NCI-H146 treated with DMSO at 0.1 percent for 48 hours (cell line): ENCODE measurements at regions not wholly inside any gene's neighbourhood (a gene's known extent, or its start where the extent isn't known, plus 50 kb on each side); places are given as distances from the start of the nearest gene placed in this dataset.
"Not testable (repeated sequence)": the region's sequence is repeated elsewhere in the genome, so short reads cannot be mapped to it uniquely, and the experiment has no call there.

ENCODE experiments used
- DNase-seq: peaks from one replicate; lab custom pipeline; 2025; ENCODE audit not compliant: unreplicated experiment; lab: John Stamatoyannopoulos, UW

DNA sequence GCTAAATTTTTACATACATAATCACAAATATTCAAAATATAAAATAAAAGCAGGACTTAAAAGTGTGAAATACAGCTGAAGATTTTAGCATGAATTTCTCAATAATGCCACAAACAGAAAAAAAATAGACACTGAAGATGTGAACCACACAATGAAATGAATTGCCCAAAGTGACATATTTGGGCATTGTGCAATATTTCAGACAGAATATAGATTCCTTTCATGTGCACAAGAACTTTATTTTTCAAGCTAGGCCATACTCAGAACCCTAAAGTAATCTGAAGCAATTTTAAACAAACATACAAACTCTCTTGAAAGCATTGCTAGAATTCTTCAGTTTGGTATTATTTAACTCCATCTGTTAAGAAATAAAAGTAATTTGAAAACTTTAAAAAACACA is 764.1 kb downstream of the STIM2 start:
- no peak for DNase-seq

- no peak for DNase-seq
Observed at GRCh38 chr4:27628609-27629008, 768.0 kb downstream of the STIM2 start.

DNA sequence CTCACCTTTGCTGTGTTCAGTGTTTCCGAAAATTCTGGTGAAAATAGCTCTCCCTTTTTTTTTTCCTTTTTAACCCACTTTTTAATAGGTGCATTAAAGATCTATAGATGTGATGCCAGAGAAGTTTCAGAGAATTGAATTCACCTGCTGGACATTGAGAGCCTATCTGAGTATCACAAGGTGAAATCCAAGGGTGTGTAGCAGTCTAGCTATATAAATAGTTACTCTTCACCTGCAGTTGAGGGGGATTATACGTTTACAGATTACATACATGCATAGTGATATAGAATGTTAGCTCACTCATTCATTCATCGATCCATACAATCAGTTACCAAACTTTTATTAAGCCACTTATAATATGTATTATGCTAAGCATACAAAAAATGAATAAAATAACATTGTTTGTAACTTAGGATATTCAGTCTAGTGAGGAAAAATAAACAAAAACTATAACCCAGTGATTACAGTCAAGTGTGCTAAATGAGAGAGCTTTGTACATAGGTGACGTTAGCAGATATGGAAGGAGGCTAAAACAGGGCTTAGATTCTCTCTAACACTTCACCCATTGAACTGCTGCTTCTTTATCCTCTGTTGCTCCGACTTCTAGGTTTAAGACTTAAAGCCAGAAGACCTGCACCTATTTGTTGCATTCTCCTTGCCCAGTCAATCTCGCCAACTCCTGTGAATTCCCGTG is 769.0 kb downstream of the STIM2 start:
- no peak for DNase-seq

DNA sequence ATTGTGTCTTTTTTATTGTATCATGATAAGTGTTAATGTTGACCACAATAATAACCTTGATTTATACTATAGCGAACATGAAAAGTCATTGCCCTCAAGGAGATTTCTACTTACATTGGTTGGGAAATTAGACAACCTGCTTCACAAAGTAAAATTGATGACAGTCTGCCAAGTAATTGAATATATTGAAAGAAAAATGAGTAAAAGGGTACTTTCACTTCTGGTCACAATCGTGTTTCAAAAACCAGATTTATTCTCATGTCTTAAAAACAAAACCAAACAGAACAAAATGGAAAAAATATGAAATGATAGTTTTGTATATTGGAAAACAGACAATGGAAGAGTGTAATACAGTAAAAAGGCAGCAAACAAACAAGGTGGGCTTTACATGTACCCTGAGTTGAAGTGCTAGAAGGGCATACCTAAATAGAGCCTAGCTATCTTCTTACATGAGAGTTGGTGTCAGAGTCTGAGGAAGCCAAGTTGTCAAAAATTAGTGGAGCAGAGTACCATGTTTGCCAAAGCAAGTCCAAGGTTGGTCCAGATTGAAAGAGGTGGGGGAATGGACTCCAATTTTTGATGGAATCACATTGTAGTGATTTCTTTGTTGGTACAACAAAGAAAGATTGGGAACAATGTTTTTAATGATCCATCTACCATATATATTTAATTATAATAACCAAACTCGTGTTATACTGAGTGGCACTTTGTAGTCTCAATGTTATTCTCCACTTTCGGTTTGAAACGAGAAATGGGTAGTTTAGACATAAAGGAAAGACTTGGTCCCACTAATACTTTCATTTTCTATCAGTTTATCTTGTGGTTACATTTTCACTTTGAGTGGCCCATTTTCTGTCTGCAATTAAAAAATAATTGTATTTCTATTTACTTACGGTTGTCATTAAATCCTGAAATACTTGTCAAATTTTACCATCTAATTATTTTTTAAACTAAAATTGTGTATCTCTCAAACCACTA is 775.6 kb downstream of the STIM2 start:
- DNase-seq, result no peak

GRCh38 chr4:27638163-27638915 is 777.7 kb downstream of the STIM2 start:
- DNase-seq, result no peak

GRCh38 chr4:27643101-27643500 is 782.5 kb downstream of the STIM2 start:
- DNase-seq, result no peak

DNA sequence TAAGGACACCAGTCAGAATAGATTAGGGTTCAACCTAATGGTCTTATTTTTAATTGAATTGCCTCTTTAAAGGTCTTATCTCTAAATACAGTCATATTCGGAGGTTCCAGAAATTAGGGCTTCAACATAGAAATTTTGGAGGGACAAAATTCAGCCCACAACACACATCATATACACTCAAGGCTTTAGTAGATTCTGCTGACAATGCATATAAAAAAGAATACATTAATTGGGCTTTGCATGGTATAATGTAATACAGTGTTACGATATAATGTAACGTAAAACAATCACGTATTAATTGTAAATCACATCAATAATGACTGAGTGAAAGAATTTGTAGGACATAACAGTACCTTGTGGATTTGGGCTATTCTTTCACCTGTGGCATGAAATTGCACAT is 787.8 kb downstream of the STIM2 start:
- DNase-seq, result no peak

GRCh38 chr4:27662426-27662825 is 801.8 kb downstream of the STIM2 start:
- DNase-seq, result no peak

DNA sequence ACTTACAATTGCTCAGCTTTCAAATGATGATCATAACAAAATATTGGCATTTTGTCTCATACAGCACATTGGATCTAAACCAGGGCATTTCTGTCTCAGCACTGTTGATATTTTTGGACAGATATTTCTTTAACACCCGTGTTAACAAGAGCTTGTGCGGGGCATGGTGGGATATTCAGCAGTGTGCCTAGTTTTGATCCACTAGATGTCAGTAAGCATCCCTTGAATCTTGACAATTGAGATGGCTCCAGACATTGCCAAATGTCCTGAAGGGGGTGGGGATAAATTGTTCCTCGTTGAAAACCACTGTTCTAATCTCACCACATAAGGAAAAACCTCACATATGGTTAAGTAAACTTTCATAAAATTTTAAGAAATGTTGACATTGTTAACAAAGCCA is 806.3 kb downstream of the STIM2 start:
- no peak for DNase-seq

DNA sequence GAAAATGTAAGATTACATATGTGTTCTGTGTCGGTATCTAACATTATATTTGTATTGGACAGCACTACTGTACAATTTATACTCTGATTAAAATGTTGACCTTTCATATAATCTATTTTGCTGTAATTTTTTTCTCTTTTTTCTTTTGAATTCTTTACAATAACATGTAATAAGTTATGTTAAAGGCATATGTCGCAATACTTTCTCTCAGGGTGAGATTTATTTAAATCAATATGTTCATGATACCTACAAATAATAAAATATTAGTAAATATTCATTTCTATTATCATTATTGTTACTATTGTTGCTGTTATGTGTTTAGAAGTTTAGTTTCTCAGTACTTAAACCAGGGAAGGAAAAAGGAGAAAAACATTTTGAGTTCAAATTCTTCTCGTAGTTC is 807.4 kb downstream of the STIM2 start:
- DNase-seq, result no peak

GRCh38 chr4:27678027-27678426 is 817.4 kb downstream of the STIM2 start:
- DNase-seq, result no peak

GRCh38 chr4:27684610-27685011 is 824.0 kb downstream of the STIM2 start:
- DNase-seq, result peak; percentile 1

- DNase-seq, result no peak
Observed at GRCh38 chr4:27685091-27685490, 824.5 kb downstream of the STIM2 start.

GRCh38 chr4:27685947-27686346 is 825.3 kb downstream of the STIM2 start:
- DNase-seq, result no peak

DNA sequence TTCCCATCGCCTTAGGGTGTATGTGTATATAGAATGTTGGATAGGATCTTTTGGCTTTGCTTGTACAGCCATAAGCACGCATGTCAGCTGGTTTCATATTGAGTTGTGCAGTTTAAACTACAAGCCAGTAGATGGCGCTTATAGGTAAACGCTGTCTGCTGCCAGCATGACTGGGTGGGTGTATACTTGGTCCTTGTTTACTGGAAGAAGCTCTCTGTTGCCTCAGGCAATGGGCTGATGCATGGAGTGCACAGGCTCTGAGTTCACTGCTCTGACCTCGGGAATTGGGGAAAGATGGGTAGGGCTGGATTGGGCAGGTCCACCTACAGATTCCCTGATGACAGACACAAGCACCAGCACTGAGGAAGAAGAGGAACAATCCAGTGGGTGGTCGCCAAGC is 831.5 kb downstream of the STIM2 start:
- peak; percentile 25 for DNase-seq

DNA sequence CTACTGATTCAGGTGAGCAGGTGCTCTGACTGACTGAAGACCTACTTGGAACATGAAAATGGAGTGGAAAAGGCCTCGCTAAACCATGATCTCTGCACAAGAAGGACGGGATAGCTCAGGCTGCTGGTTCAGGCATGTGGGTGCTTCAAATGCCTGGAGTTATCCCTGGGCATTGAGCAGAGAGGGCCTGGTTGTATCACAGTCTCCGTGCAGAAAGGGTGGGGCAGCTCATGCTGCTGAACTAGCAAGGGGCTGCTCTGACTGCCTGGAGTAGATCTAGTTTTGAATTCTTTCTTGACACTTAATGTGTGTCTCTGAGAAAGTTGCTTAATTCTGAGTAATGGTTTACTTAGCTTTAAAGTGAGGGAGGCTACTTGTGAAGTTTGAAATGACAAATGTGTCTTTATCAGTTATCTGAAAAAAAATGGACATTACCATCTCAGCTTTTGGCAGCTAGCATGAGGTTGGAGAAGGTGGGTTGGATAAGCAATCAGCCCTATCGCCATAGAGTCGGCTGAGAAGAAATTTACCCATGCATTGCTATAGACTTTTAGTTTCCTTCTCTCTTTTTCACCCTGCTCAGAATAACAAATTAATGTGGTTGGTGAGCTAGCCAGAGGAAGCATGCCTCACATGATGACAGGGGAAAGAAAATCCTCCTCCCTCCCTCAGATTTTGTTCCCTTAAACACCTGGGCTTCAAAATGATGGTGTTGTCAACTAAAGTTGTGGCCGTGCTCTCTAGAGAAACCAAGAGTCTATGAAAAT is 832.4 kb downstream of the STIM2 start:
- DNase-seq, result no peak

DNA sequence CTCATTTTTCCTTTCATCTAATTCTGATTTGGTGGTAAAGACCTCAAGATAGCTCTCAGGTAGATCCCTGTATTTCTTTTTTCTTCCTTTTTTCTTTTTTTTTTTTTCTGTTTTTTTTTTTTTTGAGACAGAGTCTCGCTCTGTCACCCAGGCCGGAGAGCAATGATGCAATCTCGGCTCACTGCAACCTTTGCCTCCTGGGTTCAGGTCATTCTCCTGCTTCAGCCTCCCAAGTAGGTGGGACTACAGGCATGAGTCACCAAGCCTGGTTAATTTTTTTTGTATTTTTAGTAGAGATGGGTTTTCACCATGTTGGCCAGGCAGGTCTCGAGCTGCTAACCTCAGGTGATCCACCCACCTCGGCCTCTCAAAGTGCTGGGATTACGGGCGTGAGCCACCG is 835.6 kb downstream of the STIM2 start:
- not testable (repeated sequence) for DNase-seq

GRCh38 chr4:27701606-27702005 is 841.0 kb downstream of the STIM2 start:
- no peak for DNase-seq

DNA sequence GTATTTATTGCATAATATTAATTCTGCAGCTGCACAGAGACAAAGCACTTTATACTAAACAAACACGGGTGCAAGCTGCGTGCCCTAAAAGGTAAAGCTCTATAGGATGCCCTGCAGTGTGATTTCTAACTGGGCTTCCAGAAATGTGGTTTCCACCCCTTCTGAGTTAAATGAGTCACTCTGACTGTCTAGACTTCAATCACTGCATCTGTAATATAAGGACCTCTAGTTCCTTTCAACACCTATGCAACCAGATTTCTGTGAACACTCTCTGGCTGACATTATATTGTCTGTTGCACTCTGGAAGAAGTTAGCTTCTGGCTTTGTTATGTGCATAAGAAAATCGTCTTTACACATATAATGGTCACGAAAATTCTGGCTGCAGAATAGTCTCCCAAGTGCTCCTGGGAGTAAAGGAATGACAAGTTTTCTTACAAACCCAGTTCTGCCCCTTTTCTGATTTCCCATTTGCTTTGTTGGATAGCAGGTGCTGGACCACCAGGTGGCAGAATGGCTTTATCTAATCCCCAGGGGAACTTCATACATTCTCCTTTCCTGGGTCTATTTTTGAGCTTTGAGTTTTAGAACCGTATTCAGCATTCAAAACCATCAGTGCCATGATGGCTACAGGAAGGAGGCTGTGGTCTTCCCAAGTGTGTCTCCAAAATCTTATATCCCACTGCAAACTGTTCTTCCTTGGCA is 842.2 kb downstream of the STIM2 start:
- DNase-seq, result peak; percentile 2

DNA sequence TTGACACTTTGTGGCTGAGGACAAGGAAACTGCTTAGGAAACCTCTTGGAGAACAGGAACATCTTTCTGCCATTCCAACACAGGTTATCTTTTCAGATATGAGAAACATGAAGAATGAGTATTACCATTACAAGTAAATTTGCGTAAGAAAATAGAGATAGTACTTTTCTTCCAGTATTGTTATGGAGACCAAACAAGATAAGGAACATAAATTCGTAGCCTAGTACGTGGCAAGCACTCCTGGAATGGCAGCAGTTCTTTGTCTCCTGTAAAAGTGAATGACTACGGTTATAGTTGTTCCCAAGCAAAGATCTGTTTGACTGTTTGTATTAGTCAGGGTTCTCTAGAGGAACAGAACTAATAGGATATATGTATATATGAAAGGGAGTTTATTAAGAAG is 843.1 kb downstream of the STIM2 start:
- no peak for DNase-seq
